OCI-LY7 (cell line): ENCODE measurements at regions not wholly inside any gene's neighbourhood (a gene's known extent, or its start where the extent isn't known, plus 50 kb on each side); places are given as distances from the start of the nearest gene placed in this dataset.

Experiments
- CTCF ChIP-seq: fragments of 200-600 bp; sonication (generic); conservative IDR thresholded peaks from 2 replicates; pipeline ENCODE4 v1.5.1; 2014; ENCODE audit warnings: mild to moderate bottlenecking, antibody characterized with exemption, low read length, moderate library complexity, mixed read lengths
- EZH2phosphoT487 ChIP-seq: fragments of 200-600 bp; sonication (generic); IDR thresholded peaks from 2 replicates; pipeline ENCODE4 v1.6.1; 2018; ENCODE audit warnings: low read depth, borderline replicate concordance, mild to moderate bottlenecking, mixed run types, antibody characterized with exemption, low read length, moderate library complexity, mixed read lengths

DNA sequence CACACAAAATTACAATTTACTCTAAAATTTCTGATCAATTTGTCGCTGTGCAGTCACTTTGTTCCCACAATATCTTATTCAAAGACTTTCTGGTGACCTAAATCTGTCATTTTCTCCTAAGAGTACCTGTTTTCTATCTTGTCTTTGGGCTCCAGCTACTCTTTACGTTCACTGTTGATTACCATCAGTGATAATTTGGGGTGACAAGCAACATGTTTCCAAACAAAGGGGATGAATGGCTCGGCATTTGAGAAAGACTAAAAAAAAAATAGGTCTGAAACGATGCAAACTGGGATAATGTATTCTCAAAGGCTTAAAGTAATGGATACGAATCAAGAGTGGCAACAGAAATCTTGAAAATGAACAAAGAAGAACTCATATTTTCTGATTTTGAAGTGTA is 205.2 kb upstream of the DAB2 start:
- no peak for TF ChIP-seq CTCF
- no peak for TF ChIP-seq EZH2phosphoT487
